BJ (cell line): ENCODE measurements at regions not wholly inside any gene's neighbourhood (a gene's known extent, or its start where the extent isn't known, plus 50 kb on each side); places are given as distances from the start of the nearest gene placed in this dataset.

Source experiments
- CTCF ChIA-PET: fragments of 350-600 bp; formaldehyde crosslinking; extraction: SDS; loops from one replicate; lab custom pipeline; 2021; ENCODE audit warnings: antibody characterized with exemption, inconsistent platforms; lab: Yijun Ruan, JAX
- POLR2A ChIA-PET: fragments of 300-600 bp; sonication (Branson Sonifier 250); formaldehyde crosslinking; extraction: SDS; loops from one replicate; lab custom pipeline; 2021; ENCODE audit warnings: antibody characterized with exemption; lab: Charles Lee
- DNase-seq: peaks from one replicate; pipeline ENCODE4 v3.0.0-alpha.2; 2011; ENCODE audit warnings: low read depth
- H3K27me3 ChIP-seq: 2 replicates; pipeline ENCODE4 v1.6.0; 2011; ENCODE audit warnings: low read length; ENCODE audit not compliant: control insufficient read depth, insufficient read depth
- H3K36me3 ChIP-seq: 2 replicates; pipeline ENCODE4 v1.5.1; 2011; ENCODE audit warnings: low read length; ENCODE audit not compliant: control insufficient read depth, insufficient read depth
- H3K4me3 ChIP-seq: 2 replicates; pipeline ENCODE4 v1.5.1; 2011; ENCODE audit warnings: low read depth, mild to moderate bottlenecking, control low read depth, low read length
- TF ChIP-seq, protein P1 (sequence below): IDR thresholded peaks from 2 replicates; pipeline ENCODE4 v1.5.1; 2011; ENCODE audit warnings: low read depth, mild to moderate bottlenecking, control low read depth, inconsistent platforms, low read length, moderate library complexity; ENCODE audit not compliant: insufficient read depth

DNA sequence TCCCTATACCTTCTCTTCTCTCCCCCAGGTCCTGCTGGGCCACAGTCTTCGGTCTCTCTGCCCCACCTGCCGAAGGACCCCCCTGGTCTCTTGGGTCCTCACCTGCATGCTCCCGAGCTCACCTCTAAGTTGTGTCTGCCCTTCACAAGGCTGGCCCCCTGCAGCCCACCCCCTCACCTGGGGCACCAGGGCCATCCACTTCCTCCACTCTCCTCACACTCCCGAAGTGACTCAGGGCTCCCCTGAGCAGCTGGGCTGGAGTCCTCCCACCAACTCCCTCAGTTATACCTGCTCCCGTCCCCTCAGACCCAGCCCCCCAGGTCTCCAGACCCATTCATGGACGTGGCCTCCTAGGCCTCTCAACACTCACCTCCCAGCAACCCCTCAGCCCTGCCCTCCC is 822.0 kb downstream of the KCNJ18 start:
- TF ChIP-seq, protein P1, sequence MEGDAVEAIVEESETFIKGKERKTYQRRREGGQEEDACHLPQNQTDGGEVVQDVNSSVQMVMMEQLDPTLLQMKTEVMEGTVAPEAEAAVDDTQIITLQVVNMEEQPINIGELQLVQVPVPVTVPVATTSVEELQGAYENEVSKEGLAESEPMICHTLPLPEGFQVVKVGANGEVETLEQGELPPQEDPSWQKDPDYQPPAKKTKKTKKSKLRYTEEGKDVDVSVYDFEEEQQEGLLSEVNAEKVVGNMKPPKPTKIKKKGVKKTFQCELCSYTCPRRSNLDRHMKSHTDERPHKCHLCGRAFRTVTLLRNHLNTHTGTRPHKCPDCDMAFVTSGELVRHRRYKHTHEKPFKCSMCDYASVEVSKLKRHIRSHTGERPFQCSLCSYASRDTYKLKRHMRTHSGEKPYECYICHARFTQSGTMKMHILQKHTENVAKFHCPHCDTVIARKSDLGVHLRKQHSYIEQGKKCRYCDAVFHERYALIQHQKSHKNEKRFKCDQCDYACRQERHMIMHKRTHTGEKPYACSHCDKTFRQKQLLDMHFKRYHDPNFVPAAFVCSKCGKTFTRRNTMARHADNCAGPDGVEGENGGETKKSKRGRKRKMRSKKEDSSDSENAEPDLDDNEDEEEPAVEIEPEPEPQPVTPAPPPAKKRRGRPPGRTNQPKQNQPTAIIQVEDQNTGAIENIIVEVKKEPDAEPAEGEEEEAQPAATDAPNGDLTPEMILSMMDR, result no peak
- no peak for DNase-seq
- CTCF ChIA-PET, result no interaction called here
- POLR2A ChIA-PET, result no interaction called here
- H3K4me3 ChIP-seq, result no peak overlapping the region
- H3K36me3 ChIP-seq, result no peaks in the 10 kb centered on the region
- H3K27me3 ChIP-seq, result no peaks in the 10 kb centered on the region

DNA sequence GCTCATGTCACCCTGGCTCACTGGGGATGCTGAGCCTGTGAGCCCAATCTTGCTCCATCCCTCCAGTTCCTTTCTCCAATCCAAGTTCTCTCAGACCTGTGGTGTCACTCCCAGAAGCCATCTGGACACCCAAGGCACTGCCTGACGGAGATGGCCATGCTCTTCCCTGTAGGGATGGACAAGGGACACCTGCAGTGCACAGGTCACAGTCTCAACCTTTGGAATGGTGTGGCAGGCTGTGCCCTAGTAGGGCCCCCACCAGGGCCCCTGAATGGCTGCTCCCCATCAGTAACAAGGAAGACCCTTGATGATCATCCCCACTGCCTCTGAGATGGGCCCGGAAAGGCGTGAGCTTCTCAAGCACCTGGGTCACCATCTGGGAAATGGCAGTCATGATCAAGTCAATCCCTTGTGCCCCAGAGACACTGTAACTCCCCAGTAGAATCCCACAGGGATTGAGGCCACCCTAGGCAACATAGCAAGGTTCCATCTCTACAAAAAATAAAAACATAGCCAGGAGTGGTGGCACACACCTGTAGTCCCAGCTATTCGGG is 822.5 kb downstream of the KCNJ18 start:
- Histone ChIP-seq H3K27me3 (no peaks in the 10 kb centered on the region), H3K36me3 (no peaks in the 10 kb centered on the region), H3K4me3 (no peak overlapping the region)
- POLR2A ChIA-PET, result no interaction called here
- DNase-seq, result no peak
- CTCF ChIA-PET, result no interaction called here
- TF ChIP-seq, protein P1, result no peak

DNA sequence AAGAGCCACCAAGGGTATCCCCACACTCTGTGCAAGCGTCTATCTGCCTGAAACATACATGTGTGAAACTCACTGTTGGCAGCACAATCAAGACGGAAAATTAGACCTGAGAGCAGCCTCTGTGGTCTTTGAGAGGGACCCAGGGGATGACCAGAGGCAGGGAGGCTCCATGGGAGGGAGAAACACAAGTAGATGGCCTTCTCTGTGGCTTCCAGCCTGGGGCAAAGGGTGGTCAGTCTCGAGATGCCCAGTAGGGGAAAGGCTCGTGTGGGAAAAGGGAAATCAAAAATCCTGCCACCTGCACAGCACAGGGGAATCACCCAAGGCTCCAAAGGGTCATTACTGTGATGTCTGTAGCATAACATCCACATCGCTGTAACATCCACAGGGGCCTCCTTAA is 823.3 kb downstream of the KCNJ18 start:
- DNase-seq, result no peak
- Histone ChIP-seq H3K36me3 (no peaks in the 10 kb centered on the region), H3K27me3 (no peaks in the 10 kb centered on the region), H3K4me3 (no peak overlapping the region)
- TF ChIP-seq, protein P1, result no peak
- POLR2A ChIA-PET, result no interaction called here
- CTCF ChIA-PET, result no interaction called here

DNA sequence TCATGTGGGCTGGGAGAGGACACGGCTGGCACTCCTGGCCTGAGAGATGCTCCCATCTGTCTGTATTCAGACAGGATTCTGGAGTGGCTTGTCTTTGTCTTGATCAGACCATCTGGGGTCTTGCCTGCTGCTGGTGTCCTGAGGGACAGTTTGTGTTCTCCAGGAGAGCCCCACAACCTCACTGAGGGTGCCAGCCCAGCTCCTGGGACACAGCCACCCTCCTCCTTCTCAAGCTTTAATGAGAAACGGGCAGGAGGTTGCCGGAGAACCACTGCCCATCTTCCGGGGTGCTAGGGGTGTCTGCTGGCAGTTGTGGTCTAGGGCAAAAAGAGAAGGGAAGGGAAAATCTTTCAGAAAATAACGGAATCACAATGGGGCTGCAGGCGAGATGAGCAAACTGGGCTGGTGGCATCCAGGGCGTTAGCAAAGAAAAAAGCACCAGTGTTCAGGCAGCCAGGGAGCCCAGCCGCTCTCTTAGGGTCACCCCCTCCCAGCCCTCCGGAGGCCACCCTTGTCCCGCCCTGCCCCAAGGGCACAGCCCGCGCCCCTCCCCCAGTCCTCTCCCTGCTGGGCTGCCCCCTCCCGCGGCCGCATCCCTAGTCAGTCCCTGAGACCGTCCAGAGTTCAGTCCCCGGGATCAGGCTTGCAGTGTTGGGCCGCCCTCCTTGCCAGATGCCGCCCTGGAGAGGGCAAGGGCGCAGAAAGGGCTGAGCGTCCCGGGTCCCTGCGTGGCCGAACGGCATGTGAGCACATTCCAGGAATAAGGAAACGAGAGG is 824.7 kb downstream of the KCNJ18 start:
- ChIA-PET POLR2A (no interaction called here), CTCF (no interaction called here)
- Histone ChIP-seq H3K4me3 (no peak overlapping the region), H3K27me3 (no peaks in the 10 kb centered on the region), H3K36me3 (no peaks in the 10 kb centered on the region)
- TF ChIP-seq, protein P1, result no peak
- no peak for DNase-seq

DNA sequence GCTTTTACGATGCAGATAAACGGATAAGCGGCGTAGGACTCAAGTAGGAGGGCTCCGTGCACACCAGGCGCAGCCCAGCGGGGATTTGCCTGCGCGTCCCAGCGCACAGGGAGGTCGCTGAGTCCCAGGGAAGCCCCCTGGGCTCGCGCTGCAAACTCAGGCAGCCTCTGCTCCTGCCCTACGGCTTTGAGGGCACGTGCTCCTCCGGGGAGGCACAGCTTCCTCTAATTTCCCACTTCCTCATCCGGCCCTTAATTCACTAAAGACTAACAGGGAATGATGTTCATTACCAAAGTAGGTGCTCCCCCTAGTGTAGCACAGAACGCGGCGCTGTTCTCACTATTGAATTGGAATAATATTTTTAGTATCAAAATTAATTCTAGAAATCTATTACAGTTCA is 825.4 kb downstream of the KCNJ18 start:
- DNase-seq, result no peak
- TF ChIP-seq, protein P1, result no peak
- POLR2A ChIA-PET, result no interaction called here
- no peaks in the 10 kb centered on the region for H3K36me3 ChIP-seq
- H3K4me3 ChIP-seq, result no peak overlapping the region
- no peaks in the 10 kb centered on the region for H3K27me3 ChIP-seq
- CTCF ChIA-PET, result no interaction called here
